ENCODE measurements at regions not wholly inside any gene's neighbourhood (a gene's known extent, or its start where the extent isn't known, plus 50 kb on each side); places are given as distances from the start of the nearest gene placed in this dataset.

DNA sequence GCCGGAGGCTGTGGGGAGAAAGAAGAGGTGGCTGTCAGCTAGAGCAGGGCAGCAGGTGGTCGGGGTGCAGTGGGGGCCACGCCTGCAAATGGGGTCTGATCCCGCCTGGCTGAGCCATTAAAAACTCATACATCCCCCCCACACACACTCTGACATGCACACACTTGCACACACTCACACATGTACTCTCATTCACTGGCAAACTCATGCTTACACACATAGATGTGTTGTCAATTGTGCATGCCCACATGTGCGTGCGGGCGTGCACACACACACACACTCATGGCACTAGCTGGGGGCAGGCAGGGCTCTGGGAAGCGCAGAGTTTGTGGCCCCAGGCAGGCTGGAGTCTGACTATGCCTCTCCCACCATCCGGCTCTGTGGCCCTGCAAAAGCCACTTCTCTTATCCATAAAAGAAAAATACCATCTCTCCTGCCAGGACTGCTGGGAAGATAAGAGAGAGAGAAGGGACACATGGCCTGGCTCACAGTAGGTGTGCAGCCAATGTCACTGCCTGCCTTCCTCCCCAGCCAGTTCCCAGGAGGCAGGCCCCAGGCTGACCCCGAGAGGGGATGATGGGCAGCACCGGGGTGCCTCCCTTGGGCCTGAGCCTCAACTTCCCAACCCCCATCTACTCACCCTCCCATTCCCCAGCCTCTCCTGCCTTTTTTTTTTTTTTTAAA is 163.5 kb upstream of the LINGO1 start (continued):
- TF ChIP-seq, protein P1, sequence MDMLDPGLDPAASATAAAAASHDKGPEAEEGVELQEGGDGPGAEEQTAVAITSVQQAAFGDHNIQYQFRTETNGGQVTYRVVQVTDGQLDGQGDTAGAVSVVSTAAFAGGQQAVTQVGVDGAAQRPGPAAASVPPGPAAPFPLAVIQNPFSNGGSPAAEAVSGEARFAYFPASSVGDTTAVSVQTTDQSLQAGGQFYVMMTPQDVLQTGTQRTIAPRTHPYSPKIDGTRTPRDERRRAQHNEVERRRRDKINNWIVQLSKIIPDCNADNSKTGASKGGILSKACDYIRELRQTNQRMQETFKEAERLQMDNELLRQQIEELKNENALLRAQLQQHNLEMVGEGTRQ (IDR thresholded peaks at IDR 0.05; ENCODE audit: low read length), result no peak
- TF ChIP-seq SP1 (IDR thresholded peaks at IDR 0.05; ENCODE audit: low read depth, low read length), result no peak
- TF ChIP-seq SP4 (IDR thresholded peaks at IDR 0.05; ENCODE audit: low read length), result no peak
- no peak for TF ChIP-seq POU5F1 (IDR thresholded peaks at IDR 0.05; ENCODE audit: low read depth, low read length)
- TF ChIP-seq BCL11A (IDR thresholded peaks at IDR 0.05; ENCODE audit: low read depth in 2 of 2, low read length in 2 of 2), result no peak
- TF ChIP-seq EGR1 (IDR thresholded peaks at IDR 0.05; ENCODE audit: borderline replicate concordance, low read depth, low read length), result no peak
- no peak for TF ChIP-seq MAFK (IDR thresholded peaks at IDR 0.05; ENCODE audit: low read depth, low read length)
- TF ChIP-seq SP2 (IDR thresholded peaks at IDR 0.05; ENCODE audit: low read length), result no peak
- no peak for TF ChIP-seq EZH2 (IDR thresholded peaks at IDR 0.05; ENCODE audit: low read depth, low read length, severe bottlenecking)

All from H1 (cell line).